ENCODE measurements at regions not wholly inside any gene's neighbourhood (a gene's known extent, or its start where the extent isn't known, plus 50 kb on each side); places are given as distances from the start of the nearest gene placed in this dataset.

- intact Hi-C loops (cut with micrococcal nuclease): no loop called here
- no peaks in the 10 kb centered on the region for H3K79me2 ChIP-seq (ENCODE audit: insufficient read depth, low read length)
- no peak overlapping the region for H3K4me2 ChIP-seq (ENCODE audit: low read length)
- no peaks in the 10 kb centered on the region for H4K20me1 ChIP-seq (ENCODE audit: insufficient read depth)
- peaks cover 0 to 5% of the 10 kb centered on the region in 2 experiments; a peak in 2 of 4 replicates for H3K9me3 ChIP-seq (ENCODE audit: control insufficient read depth in 1 of 2, insufficient read depth in 1 of 2, low read depth in 1 of 2, low read length in 2 of 2)
- ATAC-seq (no peak), DNase-seq (ENCODE audit: low read depth, low spot score) (no peak)
- H3K36me3 ChIP-seq (ENCODE audit: control insufficient read depth in 1 of 2, insufficient read depth in 2 of 2, low read length in 2 of 2): no peaks in the 10 kb centered on the region
- no peak overlapping the region for H3K4me3 ChIP-seq (replicated peaks in 1 of 2; ENCODE audit: low read depth in 1 of 2, low read length in 2 of 2)
- TF ChIP-seq POLR2AphosphoS5 (IDR thresholded peaks at IDR 0.05; ENCODE audit: low read depth, low read length) (no peak), REST (IDR thresholded peaks at IDR 0.05; ENCODE audit: low read depth) (no peak)
- BruUV-seq (replicated peaks): no TSS peak
- no peaks in the 10 kb centered on the region for H3K9me2 ChIP-seq (ENCODE audit: insufficient read depth)
- ChIA-PET CTCF (no interaction called here), POLR2A (no interaction called here), RAD21 (ENCODE audit: low non-redundant PET in 1 of 2, low total read pairs in 2 of 2, uncharacterized antibody in 2 of 2, unreplicated experiment in 2 of 2) (no interaction called here)
- H3K27me3 ChIP-seq (ENCODE audit: insufficient read depth, low read length): no peaks in the 10 kb centered on the region
- H3K27ac ChIP-seq (ENCODE audit: low read depth, low read length): no peak overlapping the region
- no peaks in the 10 kb centered on the region for H3K4me1 ChIP-seq (ENCODE audit: control insufficient read depth in 1 of 2, insufficient read depth in 2 of 2, low read length in 2 of 2)
- no peak overlapping the region for H2AFZ ChIP-seq (ENCODE audit: low read depth, low read length, poor library complexity, severe bottlenecking)
- H3K9ac ChIP-seq (ENCODE audit: low read length): no peak overlapping the region
Observed at GRCh38 chr2:75928093-75928492, 217.4 kb upstream of the GCFC2 start.

- CTCF ChIA-PET: no interaction called here
Observed at GRCh38 chr2:75925331-75926024, 214.8 kb upstream of the GCFC2 start.

More at GRCh38 chr2:75925331-75926024, 214.8 kb upstream of the GCFC2 start:
- ChIA-PET POLR2A (no interaction called here), RAD21 (ENCODE audit: low non-redundant PET in 1 of 2, low total read pairs in 2 of 2, uncharacterized antibody in 2 of 2, unreplicated experiment in 2 of 2) (no interaction called here)
- Histone ChIP-seq H3K79me2 (ENCODE audit: insufficient read depth, low read length) (no peaks in the 10 kb centered on the region), H3K4me3 (replicated peaks in 1 of 2; ENCODE audit: low read depth in 1 of 2, low read length in 2 of 2) (no peak overlapping the region), H3K36me3 (ENCODE audit: control insufficient read depth in 1 of 2, insufficient read depth in 2 of 2, low read length in 2 of 2) (no peaks in the 10 kb centered on the region), H3K4me2 (ENCODE audit: low read length) (no peak overlapping the region), H3K27ac (ENCODE audit: low read depth, low read length) (no peak overlapping the region), H3K9me2 (ENCODE audit: insufficient read depth) (no peaks in the 10 kb centered on the region), H4K20me1 (ENCODE audit: insufficient read depth) (no peaks in the 10 kb centered on the region; the same call in 1 of the 2 replicates), H3K4me1 (ENCODE audit: control insufficient read depth in 1 of 2, insufficient read depth in 2 of 2, low read length in 2 of 2) (no peaks in the 10 kb centered on the region), H3K27me3 (ENCODE audit: insufficient read depth, low read length) (no peaks in the 10 kb centered on the region), H2AFZ (ENCODE audit: low read depth, low read length, poor library complexity, severe bottlenecking) (no peak overlapping the region), H3K9ac (ENCODE audit: low read length) (no peak overlapping the region), H3K9me3 (ENCODE audit: control insufficient read depth in 1 of 2, insufficient read depth in 1 of 2, low read depth in 1 of 2, low read length in 2 of 2) (peaks cover 0 to 5% of the 10 kb centered on the region in 2 experiments; a peak in 3 of 4 replicates)
- ATAC-seq: no peak
- DNase-seq (ENCODE audit: low read depth, low spot score): no peak
- TF ChIP-seq SIN3A (IDR thresholded peaks at IDR 0.05; ENCODE audit: low read depth): no peak
- no peak for TF ChIP-seq MAX (IDR thresholded peaks at IDR 0.05)
- no peak for TF ChIP-seq ATF3 (IDR thresholded peaks at IDR 0.05)
- no peak for TF ChIP-seq TCF7L2 (IDR thresholded peaks at IDR 0.05; ENCODE audit: borderline replicate concordance, extremely low read depth, insufficient read depth, insufficient read length)
- intact Hi-C loops (cut with micrococcal nuclease): no loop called here
- no TSS peak for BruUV-seq (replicated peaks)
